Heart left ventricle (tissue), 13 donors: ENCODE measurements at regions not wholly inside any gene's neighbourhood (a gene's known extent, or its start where the extent isn't known, plus 50 kb on each side); places are given as distances from the start of the nearest gene placed in this dataset.

Experiments
- CTCF ChIP-seq, 12 donors: fragments of 200-600 bp; sonication (generic) in 4 of 12; IDR thresholded peaks; one replicate each; pipeline versions ENCODE4 v1.5.0 to v1.8.0; 2018 to 2022; ENCODE audit warnings: antibody characterized with exemption in 12 of 12, mild to moderate bottlenecking in 5 of 12
- POLR2A ChIP-seq, 2 donors: fragments of 450-650 bp; IDR thresholded peaks; one replicate each; pipeline ENCODE4 v1.6.1; 2017; ENCODE audit warnings: antibody characterized with exemption in 2 of 2, mild to moderate bottlenecking in 2 of 2, moderate library complexity in 2 of 2
- donor health status: ischemic (EF 13 %, LVEDD 7.1; RV severe dilation, severe dysfunction).
- donor health status: DM: no; HTN: yes; CAD: no.
- donor health status: DM: no; HTN: no; CAD: no.
- donor health status: ischemic (EF 25% LVEDD 6.9; RV normal size, moderate dysfunction).
- donor health status: ischemic (EF 25% LVEDD 5.7; RV mildly dilated, moderate dysfunction).
- donor health status: ischemic (EF 35%, LVEDD 5.7; RV mildly dilated, moderate dysfunction).
- donor health status: nonischemic (EF 11% LVEDD 7.7; RV severe dilation, severe dysfunction).
- donor health status: DM: yes; HTN: yes; CAD: no.
- donor health status: PGD.
- donor health status: ischemic (EF 29% LVEDD 5.4; RV normal size, mild dysfunction).
- donor health status: nonischemic (EF 23%, LVEDD 6.1; RV moderate dilation, normal function).

- TF ChIP-seq CTCF (IDR thresholded peaks at IDR 0.05) = no peak
- TF ChIP-seq POLR2A (IDR thresholded peaks at IDR 0.05) = no peak
Observed at GRCh38 chr16:29139261-29139802, 154.5 kb downstream of the LAT start.
